ENCODE measurements at regions not wholly inside any gene's neighbourhood (a gene's known extent, or its start where the extent isn't known, plus 50 kb on each side); places are given as distances from the start of the nearest gene placed in this dataset.
"Not testable (repeated sequence)": the region's sequence is repeated elsewhere in the genome, so short reads cannot be mapped to it uniquely, and the experiment has no call there.

DNA sequence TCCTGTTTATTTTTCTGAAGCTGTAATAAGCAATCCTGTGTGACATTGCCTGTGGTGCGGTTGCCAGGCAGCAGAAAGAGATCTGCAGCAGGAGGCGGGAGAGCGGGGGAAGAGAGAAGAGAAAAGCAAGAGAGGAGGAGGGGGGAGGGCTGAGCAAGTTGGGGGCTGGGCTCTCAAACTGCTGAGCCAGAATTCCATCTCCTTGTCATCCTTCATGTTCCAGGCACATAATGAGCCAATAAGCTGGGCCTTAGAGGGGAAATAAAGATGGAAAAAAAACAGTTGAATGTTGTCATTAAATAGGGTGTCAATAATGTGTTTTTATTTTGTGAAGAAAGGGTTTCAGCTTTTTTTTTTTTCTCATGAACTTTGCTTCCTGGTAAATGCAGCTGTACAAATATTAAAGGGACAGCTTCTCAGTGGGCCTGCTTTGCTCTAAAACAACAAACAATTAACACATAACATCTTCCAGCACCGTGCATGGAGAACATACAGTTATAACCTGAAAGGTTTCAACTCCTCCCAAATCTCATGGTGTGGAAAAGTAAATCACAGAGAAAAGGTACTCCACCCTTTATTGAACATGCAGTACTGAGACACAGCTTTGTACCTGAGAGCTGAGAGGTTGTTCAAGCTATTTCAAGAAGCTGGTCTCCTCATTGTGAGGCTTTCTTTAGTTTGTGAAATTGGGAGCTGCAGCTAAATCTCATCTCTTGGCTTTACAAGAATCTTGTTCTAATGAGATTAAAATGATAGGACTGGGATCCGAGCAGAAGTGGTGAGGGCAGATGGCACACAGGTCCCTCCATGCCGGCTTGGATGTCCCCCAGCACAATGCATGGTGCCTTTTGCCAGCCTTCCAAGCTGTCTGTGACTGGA is 451.1 kb upstream of the KCNMB2 start:
- no peak for DNase-seq

DNA sequence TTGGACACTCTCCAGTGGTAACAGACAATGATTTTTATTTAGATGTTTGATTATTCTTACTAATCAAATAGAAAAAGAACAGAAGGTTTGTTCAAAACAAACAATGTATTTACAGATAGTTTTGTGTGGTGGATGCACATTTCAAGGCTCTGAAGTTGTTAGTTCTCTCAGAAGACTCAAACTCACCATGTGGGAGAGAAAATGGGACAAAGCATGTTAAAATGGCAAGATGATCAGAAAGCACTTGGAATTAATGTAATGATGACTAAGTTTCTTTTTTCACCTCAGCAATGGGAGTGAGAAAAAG is 450.5 kb upstream of the KCNMB2 start:
- DNase-seq: no peak

DNA sequence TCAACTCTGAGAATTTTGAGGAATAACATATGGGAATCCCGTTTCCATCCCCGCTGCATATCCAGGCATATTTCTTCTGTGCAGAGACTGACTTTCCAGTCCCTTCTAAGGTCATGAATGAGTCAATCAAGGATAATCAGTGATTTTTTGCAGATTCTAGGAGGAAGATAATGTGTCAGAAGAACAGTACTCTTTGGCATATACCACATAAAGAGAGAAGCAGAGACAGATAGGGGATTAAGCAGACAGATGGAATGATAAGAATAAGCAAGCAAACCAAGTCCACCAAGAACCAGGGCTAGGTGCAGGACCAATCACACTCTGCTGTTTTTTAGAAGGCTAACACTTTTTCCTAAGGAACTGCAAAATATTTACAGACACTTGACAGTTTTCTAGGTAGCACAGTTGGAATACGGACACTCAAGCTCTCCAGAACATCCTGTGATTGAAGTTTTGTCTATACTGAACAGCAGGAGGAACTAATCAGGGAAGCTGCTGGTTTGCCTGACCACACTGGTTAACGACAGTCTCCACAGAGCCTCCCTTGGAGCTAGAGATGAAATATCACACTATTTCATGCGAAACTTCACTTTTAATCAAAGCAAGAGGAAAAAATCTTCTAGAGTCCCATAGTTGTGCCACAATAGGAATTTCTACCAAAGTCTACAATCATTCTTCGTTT is 450.0 kb upstream of the KCNMB2 start:
- DNase-seq: no peak

DNA sequence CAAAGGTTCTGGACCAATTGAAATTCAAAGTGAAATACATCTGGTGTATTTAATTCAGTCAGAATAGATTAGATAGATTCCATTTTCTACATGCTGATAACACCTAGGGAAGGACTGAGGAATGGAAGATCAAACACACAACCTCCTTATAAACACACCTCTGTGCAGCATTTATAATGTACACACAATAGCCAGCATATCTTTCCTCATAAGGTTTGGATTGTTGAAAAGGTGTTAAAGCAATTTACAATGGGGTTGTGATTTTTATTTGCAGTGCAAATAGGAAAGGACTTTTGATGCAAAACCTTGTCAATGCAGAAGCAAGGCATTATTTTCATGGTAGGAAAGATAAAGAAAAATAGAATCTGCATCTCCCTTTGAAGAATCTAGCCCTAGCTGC is 448.9 kb upstream of the KCNMB2 start:
- DNase-seq: no peak

DNA sequence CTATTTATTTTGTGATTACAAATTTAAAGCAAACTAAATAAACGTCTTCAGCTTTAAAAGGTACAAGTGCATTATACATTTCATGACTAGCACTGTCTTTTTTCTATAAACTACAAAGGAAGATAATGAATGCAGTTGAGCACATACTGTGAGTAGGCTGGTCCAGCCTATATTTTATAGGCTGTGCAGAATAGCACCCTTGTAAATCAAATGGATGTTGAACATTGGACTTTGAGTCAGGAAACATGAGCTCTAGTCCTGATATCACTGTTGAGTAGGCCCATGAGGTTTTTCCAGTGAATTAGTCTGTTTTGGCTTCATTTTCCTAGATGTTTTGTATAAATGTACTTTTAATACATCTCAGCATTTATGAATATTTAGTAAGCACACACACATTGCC is 447.3 kb upstream of the KCNMB2 start:
- no peak for DNase-seq

DNA sequence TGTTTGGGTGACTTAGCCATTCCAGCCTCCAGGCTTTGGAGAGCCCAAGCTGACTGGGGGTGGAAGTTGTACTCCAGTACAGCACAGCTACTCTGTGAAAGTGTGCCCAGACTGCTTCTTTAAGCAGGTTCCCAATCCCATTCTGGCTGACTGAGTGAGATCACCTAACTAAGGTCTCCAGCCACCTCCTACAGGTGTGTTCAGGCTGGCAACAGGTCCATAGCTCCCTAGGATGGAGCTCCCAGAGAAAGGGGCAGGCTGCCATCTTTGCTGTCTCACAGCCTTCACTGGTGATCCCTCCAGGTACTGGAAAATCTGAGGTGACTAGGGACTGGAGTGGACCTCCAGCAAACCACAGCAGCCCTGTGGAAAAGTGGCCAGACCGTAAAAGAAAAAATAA is 445.3 kb upstream of the KCNMB2 start:
- DNase-seq: no peak

DNA sequence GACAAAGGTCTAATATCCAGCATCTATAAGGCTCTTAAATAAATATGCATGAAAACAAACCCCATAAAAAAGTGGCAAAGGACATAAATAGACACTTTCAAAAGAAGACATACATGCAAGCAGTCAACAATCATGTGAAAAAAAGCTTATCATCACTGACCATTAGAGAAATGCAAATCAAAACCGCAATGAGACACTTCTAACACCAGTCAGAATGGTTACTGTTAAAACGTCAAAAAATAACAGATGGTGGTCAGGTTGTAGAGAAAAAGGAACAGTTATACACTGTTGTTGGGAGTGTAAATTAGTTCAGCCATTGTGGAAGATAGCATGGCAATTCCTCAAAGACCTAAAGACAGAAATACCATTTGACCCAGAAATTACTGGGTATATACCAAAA is 440.7 kb upstream of the KCNMB2 start:
- DNase-seq: no peak

DNA sequence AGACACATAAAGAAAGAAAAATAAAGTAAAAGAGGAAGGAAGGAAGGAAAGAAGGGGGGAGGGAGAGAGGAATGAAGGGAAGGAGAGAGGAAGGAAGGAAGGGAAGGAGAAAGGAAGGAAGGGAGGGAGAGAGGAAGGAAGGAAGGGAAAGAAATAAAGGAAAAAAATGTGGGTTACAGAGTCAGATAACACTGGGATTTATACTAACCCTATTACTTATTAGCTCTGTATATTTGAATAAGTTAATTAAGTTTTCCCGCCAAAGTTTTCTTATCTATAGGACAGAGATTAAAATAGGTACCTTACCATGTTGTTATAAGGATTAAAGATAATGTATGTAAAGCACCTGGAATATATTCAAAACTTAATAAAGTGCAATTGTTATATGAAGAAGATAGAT is 439.3 kb upstream of the KCNMB2 start:
- DNase-seq: no peak

DNA sequence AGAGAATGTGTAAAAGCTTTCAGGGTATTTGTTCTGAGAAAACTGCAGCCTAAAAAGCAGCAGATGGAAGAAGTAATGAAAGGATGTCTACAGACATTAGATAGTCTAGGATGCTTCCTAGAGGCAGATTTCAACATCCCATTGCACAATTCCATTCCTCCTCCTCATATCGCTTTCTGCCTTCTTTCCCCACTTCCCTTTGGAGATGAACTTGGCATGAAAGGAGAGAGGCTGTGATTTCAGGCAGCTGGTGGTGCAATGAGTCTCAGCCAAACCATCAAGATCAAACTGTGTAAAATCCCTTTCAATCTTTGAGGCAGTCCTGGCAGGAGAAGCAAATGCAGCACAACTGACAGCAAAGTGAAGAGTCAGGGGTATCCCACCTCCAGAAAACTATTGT is 438.7 kb upstream of the KCNMB2 start:
- no peak for DNase-seq

DNA sequence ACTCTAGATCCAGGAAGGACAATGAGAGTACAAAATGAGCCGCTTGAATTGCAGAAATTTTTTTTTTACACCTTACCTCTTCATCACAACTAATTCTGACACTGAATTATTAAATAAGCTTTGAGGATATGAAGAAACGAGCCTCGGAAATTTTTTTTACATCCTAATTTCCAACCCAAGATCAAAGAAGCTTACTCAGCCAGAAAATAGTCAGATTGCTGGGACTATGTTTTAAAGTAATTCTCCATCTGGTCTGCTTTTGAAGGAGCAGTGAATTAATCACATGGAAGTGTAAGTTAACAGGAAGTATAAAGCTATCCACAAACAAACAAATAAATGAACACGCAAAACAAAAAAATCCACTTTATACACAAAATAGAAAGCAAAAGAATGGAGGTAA is 437.0 kb upstream of the KCNMB2 start:
- DNase-seq: no peak

DNA sequence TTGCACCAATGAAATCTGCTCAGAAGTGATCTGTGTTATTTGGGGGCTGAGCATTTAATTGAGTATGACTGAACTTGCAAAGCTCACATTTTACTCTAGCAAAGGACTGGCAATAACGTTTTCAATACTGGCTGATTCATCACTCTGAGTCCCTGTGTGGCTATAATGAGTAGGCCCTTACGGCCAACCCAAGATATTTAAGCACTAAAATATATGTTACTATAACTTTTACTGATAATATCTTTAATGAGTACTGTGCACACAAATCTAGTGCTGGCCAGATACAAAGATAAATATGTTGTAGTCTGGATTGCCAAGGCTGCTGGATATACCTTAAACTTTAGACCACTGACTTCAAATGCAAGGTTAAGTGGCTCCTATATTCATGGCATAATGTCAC is 436.4 kb upstream of the KCNMB2 start:
- no peak for DNase-seq

DNA sequence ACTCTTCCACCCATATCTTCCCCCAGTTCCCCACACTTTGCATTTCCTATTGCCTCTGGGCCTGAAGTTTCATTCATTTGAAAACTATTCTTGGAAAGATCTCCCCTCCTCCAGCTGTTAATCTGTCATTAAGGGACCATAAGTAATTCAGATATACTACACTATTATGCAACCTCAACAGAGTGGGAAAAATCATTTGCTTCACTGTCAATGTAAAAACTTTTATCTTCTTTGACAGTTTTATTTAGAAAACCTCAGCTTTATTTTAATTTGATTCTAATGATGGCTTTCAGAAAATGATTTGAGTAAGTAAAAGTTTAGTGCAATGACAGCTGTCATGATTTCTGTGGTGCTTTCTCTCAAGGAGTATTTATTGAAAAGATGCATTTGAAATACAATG is 435.3 kb upstream of the KCNMB2 start:
- no peak for DNase-seq

DNA sequence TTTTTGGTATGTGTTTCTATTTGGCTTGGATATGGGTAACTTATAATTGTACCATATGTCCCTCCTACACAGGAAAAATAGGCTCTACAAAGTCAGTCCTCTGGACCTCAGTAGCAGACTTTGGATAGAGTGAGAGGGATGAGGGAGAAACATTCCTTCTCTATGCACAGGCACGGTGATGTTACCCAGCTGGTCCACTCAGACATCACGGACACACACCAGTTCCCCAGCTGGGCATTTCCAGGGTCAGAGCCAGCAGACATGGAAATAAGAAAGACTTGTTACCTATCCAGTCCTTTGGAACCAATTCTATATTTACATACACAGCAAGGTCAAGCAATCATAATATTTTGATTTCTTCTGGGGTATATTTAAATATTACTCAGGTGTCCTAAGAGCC is 433.1 kb upstream of the KCNMB2 start:
- no peak for DNase-seq

DNA sequence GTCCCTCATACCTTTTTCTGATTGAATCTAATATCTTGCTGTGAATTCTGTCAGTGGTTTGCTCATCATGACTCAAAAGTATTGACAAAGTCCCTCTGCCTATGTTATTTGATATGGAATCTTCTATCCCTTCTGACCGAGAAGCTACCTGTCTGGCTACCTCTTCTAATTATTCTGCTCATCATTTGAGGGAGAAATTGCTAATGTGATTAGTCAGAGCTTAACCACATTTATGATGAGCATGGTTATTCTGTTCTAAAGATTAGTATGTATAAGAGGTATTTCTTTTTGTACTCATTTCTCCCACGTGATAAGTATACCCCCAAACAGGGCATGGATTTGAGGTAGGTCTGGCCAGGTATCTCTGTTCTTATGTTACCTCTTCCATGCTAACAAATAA is 428.4 kb upstream of the KCNMB2 start:
- no peak for DNase-seq

DNA sequence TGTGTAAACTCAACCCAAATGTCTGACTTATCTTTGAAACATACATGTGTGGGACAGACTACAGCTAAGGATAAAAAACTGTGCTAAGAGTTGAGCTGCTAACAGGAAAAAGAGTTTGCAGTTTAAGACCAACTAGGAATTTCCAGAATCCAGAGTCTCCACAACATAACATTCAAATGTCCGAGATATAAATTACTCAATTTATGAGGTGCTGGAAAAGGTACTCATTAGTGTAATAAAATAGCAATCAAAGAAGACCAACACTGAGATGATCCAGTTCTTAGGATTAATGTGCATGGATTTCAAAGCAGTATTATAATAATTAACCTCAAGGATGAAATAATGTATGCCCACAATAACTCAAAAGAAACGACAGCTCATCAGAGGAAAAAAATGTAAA is 426.5 kb upstream of the KCNMB2 start:
- no peak for DNase-seq

DNA sequence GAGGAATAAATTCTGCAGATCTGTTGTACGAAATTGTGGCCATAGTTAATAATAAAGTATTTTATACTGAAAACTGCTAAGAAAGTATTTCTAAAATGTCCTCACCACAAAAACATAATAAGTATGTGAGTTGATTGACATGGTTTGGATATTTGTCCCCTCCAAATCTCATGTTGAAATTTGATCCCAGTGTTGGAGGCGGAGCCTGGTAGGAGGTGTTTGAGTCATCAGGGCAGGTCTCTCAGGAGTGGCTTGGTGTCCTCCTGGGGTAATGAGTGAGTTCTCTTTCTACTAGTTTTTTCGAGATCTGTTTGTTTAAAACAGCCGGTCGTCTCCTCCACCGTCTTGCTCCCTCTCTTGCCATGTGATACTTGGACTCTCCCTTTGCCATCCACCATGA is 424.1 kb upstream of the KCNMB2 start:
- DNase-seq: no peak

DNA sequence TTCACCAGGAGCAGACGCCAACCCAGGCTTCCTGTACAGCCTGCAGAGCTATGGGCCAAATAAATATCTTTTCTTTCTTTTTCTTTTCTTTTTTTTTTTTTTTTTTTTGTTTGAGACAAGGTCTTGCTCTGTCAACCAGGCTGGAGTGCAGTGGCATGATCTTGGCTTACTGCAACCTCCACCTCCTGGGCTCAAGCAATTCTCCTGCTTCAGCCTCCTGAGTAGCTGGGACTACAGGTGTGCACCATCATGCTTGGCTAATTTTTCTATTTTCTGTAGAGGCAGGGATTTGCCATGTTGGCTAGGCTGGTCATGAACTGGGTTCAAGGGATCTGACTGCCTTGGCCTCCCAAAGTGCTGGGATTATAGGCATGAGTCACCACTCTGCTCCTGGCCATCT is 423.7 kb upstream of the KCNMB2 start:
- DNase-seq: not testable (repeated sequence)

DNA sequence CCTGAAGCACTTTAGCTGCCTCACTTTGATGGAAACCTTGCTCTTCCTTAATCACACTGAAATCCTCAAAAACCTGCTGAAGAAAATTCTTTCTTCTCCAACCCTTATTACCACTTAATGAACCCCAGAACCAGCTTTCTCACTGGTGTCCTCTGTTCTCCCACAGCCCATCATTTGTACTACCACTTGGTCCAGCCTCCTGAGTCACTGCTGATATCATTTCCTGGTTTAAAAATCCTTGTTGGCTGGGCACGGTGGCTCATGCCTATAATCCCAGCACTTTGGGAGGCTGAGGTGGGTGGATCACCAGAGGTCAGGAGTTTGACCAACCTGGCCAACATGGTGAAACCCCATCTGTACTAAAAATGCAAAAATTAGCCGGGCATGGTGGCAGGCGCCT is 418.6 kb upstream of the KCNMB2 start:
- DNase-seq: no peak

DNA sequence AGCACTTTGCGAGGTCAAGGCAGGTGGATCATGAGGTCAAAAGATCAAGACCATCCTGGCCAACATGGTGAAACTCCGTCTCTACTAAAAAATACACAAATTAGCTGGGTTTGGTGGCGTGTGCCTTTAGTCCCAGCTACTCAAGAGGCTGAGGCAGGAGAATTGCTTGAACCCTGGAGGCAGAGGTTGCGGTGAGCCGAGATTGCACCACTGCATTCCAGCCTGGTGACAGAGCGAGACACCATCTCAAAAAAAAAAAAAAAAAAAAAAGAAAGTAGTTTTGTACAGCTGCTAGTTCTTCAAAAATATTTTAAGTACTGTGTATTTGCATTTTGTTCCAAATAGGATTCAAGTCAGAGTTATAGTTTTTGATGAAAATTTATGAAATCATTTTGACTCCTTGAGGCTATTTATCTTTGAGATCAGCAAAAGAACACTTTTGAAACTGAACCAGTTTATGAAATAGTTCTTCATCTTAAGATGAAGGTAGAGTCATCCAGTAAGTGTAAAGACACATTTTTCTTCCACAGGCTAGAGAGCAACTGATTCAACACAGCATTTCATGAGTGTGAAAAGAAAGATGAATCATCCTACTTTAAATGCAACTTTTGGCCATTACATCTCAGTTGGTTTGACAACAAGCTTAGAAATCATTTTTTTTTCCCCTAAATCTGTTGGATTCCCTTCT is 416.5 kb upstream of the KCNMB2 start:
- DNase-seq: not testable (repeated sequence)

DNA sequence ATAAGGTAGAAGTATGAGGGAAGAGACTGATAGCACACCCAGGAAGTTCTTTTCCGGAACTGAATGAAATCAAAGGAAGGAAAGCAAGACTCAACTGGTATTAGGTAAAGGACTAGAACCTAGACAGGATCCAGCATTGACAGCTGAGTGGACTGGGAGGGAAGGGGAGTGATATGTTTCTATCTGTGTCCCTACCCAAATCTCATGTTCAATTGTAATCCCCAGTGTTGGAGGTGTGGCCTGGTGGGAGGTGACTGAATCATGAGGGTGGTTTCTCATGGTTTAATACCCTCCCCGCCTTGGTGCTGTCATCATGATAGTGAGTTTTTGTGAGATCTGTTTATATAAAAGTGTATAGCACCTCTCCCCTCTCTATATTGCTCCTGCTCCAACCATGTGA is 415.9 kb upstream of the KCNMB2 start:
- no peak for DNase-seq

DNA sequence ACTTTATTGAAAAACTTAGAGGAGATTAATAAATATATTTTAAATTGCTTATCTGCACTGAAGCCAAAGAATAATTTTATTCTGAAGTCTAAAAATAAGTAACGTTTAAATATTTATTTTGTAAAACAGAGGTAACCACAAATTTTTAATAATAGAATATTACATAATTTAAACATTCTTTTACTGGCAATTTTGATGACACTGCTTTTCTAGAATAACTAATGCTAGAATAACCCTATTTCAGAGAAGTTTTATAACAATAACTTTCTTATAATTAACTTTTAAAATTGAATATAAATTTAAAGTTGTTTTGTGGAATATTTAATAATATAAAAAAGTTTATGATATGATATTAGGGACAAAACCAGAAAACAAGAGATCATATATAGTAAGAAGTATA is 409.6 kb upstream of the KCNMB2 start:
- no peak for DNase-seq

DNA sequence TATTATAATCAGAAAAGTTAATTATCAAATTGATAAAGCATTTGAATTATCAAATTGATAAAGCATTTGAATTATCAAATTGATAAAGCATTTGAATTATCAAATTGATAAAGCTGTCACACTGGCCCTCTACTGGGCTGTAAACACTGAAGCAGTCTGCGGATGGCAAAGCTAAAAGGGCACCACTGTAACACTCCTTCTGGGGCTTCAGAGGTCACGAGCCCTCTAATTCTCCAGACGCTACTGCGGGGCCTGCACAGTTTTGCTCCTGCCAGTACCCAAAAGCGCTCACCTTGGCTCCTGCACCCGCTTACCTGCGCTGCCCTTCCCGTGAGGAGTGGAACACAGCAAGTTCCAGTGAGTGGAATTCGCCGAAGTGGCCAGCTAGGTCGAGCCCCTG is 409.0 kb upstream of the KCNMB2 start:
- no peak for DNase-seq

DNA sequence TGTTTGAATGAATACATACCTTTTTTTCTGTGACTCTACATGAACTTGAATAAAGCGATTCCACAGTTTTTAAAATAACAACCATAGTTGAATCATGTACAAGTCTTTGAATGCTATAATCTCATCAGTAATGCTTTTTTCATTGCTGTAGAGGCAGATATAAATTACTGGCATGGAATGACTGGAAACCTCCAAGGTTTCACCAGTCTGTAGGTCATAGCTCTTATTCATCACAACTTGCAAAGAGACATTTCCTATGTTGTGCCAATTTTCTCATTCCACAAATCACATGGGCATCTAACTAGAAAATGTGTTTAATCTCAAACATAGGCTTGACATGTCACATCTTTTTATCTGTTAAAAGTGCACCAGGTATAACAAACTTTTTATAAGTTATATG is 407.1 kb upstream of the KCNMB2 start:
- no peak for DNase-seq

DNA sequence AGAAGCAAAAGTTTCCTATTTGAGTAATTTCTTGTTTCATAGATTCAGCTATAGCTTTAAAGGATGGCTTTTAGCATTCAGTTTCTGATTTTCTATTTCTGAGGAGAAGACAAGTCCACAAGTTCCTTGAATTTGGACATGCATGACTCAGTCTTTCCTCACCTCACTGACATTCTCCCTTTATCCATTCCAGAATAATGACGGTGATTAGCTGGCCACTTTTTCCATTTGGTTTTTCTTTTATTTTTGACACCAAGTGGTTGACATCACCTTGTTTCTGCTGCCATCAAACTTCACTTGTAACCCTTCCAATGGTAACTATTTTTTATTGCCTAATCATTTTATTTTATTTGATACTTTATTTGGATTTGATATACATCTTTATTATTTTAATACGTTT is 404.4 kb upstream of the KCNMB2 start:
- no peak for DNase-seq
